Loucy (cell line): ENCODE measurements at regions not wholly inside any gene's neighbourhood (a gene's known extent, or its start where the extent isn't known, plus 50 kb on each side); places are given as distances from the start of the nearest gene placed in this dataset.

Experiments
- H2AFZ ChIP-seq: fragments of 200-600 bp; sonication (generic); 2 replicates; pipeline ENCODE4 v1.6.0; 2016; ENCODE audit warnings: antibody characterized with exemption, mild to moderate bottlenecking, low read length, moderate library complexity
- H3F3A ChIP-seq: fragments of 200-600 bp; 2 replicates; pipeline ENCODE4 v1.6.0; 2016; ENCODE audit warnings: antibody characterized with exemption, low read depth, mild to moderate bottlenecking
- H3K27me3 ChIP-seq: fragments of 200-600 bp; sonication (generic); 2 replicates; pipeline ENCODE4 v1.6.1; 2014; ENCODE audit warnings: low read length, mild to moderate bottlenecking; ENCODE audit not compliant: insufficient read depth, poor library complexity, severe bottlenecking
- H3K36me3 ChIP-seq: fragments of 200-600 bp; sonication (generic); 2 replicates; pipeline ENCODE4 v1.6.1; 2016; ENCODE audit warnings: low read length; ENCODE audit not compliant: insufficient read depth
- H3K4me1 ChIP-seq: fragments of 200-600 bp; sonication (generic); 2 replicates; pipeline ENCODE4 v1.5.1; 2014; ENCODE audit warnings: low read length, mild to moderate bottlenecking; ENCODE audit not compliant: insufficient read depth, poor library complexity, severe bottlenecking
- H3K4me2 ChIP-seq: fragments of 200-600 bp; sonication (generic); 2 replicates; pipeline ENCODE4 v1.6.0; 2014; ENCODE audit warnings: antibody characterized with exemption, low read length, low read depth, mild to moderate bottlenecking; ENCODE audit not compliant: poor library complexity, severe bottlenecking
- H3K4me3 ChIP-seq: fragments of 200-600 bp; sonication (generic); 2 replicates; pipeline ENCODE4 v1.5.1; 2014; ENCODE audit warnings: low read length, mild to moderate bottlenecking, mixed read lengths; ENCODE audit not compliant: poor library complexity, severe bottlenecking
- H3K79me2 ChIP-seq: fragments of 200-600 bp; sonication (generic); 2 replicates; pipeline ENCODE4 v1.6.1; 2014; ENCODE audit warnings: low read length; ENCODE audit not compliant: insufficient read depth
- H3K9ac ChIP-seq: fragments of 200-600 bp; sonication (generic); 2 replicates; pipeline ENCODE4 v1.6.0; 2014; ENCODE audit warnings: mild to moderate bottlenecking, low read depth, low read length, moderate library complexity; ENCODE audit not compliant: poor library complexity, severe bottlenecking
- H3K9me2 ChIP-seq: fragments of 200-600 bp; sonication (generic); replicated peaks from 2 replicates; pipeline ENCODE4 v1.6.1; 2016; ENCODE audit warnings: low read depth, low read length, mixed read lengths
- H3K9me3 ChIP-seq: fragments of 200-600 bp; sonication (generic); 2 replicates; pipeline ENCODE4 v1.6.1; 2014; ENCODE audit warnings: mild to moderate bottlenecking, antibody characterized with exemption, low read length, low read depth; ENCODE audit not compliant: insufficient read depth
- H4K20me1 ChIP-seq: fragments of 200-600 bp; sonication (generic); 2 replicates; pipeline ENCODE4 v1.6.0; 2014; ENCODE audit warnings: antibody characterized with exemption, low read length, mild to moderate bottlenecking; ENCODE audit not compliant: insufficient read depth, poor library complexity, severe bottlenecking
- EZH2phosphoT487 ChIP-seq: fragments of 200-600 bp; IDR thresholded peaks from 2 replicates; pipeline ENCODE4 v1.6.1; 2018; ENCODE audit warnings: antibody characterized with exemption, mild to moderate bottlenecking, moderate library complexity, borderline replicate concordance
- TF ChIP-seq, protein P1 (sequence below): fragments of 200-600 bp; sonication (generic); conservative IDR thresholded peaks from 2 replicates; pipeline ENCODE4 v1.5.1; 2014; ENCODE audit warnings: mild to moderate bottlenecking, antibody characterized with exemption, low read length

DNA sequence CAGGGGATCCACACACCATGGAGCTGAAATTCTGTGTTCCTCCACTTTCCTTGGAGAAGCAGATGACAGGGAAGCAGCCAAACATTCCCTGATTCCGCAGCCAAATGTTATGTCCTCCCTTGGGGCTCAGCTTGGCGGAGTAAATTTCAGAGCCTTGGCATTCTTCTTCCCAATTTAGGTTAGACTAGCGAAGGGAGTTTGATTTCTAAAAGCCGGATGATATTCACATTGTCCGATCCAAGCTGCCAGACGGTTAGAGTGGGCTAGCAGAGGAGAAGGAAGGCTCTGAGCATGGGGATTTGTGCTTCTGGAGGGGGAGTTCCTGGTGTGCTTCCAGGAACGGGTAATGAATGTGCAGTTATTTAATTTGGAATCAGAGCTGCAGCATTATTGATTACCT, 380.4 kb upstream of the EEF2KMT start:
- no peak overlapping the region for H3K9ac ChIP-seq
- H3K4me3 ChIP-seq, result no peak overlapping the region
- H3F3A ChIP-seq, result no peaks in the 10 kb centered on the region
- no peaks in the 10 kb centered on the region for H4K20me1 ChIP-seq
- H3K4me2 ChIP-seq, result no peak overlapping the region
- H3K79me2 ChIP-seq, result no peaks in the 10 kb centered on the region
- no peaks in the 10 kb centered on the region for H3K27me3 ChIP-seq
- TF ChIP-seq, protein P1, sequence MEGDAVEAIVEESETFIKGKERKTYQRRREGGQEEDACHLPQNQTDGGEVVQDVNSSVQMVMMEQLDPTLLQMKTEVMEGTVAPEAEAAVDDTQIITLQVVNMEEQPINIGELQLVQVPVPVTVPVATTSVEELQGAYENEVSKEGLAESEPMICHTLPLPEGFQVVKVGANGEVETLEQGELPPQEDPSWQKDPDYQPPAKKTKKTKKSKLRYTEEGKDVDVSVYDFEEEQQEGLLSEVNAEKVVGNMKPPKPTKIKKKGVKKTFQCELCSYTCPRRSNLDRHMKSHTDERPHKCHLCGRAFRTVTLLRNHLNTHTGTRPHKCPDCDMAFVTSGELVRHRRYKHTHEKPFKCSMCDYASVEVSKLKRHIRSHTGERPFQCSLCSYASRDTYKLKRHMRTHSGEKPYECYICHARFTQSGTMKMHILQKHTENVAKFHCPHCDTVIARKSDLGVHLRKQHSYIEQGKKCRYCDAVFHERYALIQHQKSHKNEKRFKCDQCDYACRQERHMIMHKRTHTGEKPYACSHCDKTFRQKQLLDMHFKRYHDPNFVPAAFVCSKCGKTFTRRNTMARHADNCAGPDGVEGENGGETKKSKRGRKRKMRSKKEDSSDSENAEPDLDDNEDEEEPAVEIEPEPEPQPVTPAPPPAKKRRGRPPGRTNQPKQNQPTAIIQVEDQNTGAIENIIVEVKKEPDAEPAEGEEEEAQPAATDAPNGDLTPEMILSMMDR, result no peak
- no peak for TF ChIP-seq EZH2phosphoT487
- H3K9me3 ChIP-seq, result no peaks in the 10 kb centered on the region
- H2AFZ ChIP-seq, result no peak overlapping the region
- H3K4me1 ChIP-seq, result no peaks in the 10 kb centered on the region
- H3K36me3 ChIP-seq, result no peaks in the 10 kb centered on the region
- H3K9me2 ChIP-seq, result no peaks in the 10 kb centered on the region

DNA sequence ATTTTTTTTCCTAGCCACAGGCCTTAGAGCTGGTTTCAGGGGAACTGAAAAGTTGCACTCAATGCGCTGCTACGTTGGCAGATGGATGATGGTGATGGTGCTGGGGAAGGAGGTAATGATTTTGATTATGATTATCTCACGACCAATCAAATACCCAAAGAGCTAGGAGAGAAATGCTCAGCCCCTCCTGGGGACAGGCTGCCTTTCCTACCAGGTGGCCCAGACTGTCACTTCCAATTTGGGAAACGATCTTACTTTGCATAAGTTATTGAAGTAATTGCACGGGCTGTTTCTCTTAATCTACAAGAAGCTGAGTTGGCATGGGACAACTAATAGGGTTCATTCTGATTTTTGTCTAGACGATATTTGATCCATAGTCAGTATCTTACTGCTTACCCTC, 379.7 kb upstream of the EEF2KMT start:
- Histone ChIP-seq H3F3A (no peaks in the 10 kb centered on the region), H3K4me2 (no peak overlapping the region), H3K9me2 (no peaks in the 10 kb centered on the region), H4K20me1 (no peaks in the 10 kb centered on the region), H3K9ac (no peak overlapping the region), H3K9me3 (no peaks in the 10 kb centered on the region), H3K27me3 (no peaks in the 10 kb centered on the region), H3K4me3 (no peak overlapping the region), H3K79me2 (no peaks in the 10 kb centered on the region), H3K4me1 (no peaks in the 10 kb centered on the region), H3K36me3 (no peaks in the 10 kb centered on the region), H2AFZ (no peak overlapping the region)
- TF ChIP-seq, protein P1, result no peak
- no peak for TF ChIP-seq EZH2phosphoT487

DNA sequence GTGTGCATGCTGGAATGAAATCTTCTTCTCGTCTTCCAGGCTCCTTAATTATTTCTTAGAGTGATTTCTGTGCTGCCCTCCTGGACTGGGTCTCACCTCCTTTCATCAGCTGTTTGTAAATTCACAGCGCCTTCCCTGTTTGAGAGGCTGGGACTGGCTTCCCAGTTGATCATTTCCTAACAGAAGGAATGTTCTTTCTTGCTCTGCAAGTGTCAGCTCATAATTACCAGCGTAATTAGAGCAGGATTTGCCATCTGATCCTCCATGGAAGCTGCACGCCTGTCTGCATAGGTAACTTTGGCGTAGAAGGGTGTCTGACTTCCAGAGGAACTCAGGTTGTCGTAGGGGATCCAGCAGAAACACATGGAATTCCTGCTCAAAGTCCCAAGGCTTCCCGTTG, 375.0 kb upstream of the EEF2KMT start:
- H3K9me3 ChIP-seq, result no peaks in the 10 kb centered on the region
- TF ChIP-seq, protein P1, result no peak
- TF ChIP-seq EZH2phosphoT487, result no peak
- no peaks in the 10 kb centered on the region for H3F3A ChIP-seq
- H3K4me2 ChIP-seq, result no peak overlapping the region
- no peak overlapping the region for H2AFZ ChIP-seq
- H3K36me3 ChIP-seq, result no peaks in the 10 kb centered on the region
- no peak overlapping the region for H3K9ac ChIP-seq
- no peaks in the 10 kb centered on the region for H3K79me2 ChIP-seq
- H4K20me1 ChIP-seq, result no peaks in the 10 kb centered on the region
- H3K4me1 ChIP-seq, result no peaks in the 10 kb centered on the region
- no peaks in the 10 kb centered on the region for H3K27me3 ChIP-seq
- no peaks in the 10 kb centered on the region for H3K9me2 ChIP-seq
- H3K4me3 ChIP-seq, result no peak overlapping the region
